SHP77 treated with DMSO at 0.1 percent for 48 hours (cell line): ENCODE measurements at regions not wholly inside any gene's neighbourhood (a gene's known extent, or its start where the extent isn't known, plus 50 kb on each side); places are given as distances from the start of the nearest gene placed in this dataset.

Experiments
- DNase-seq: peaks from one replicate; lab custom pipeline; 2025; lab: John Stamatoyannopoulos, UW

GRCh38 chr2:128380061-128380889, 61.6 kb upstream of the HS6ST1 start:
- no peak for DNase-seq

GRCh38 chr2:128380961-128381938, 62.6 kb upstream of the HS6ST1 start:
- DNase-seq = no peak

GRCh38 chr2:128384446-128384845, 65.8 kb upstream of the HS6ST1 start:
- no peak for DNase-seq

GRCh38 chr2:128384956-128385355, 66.3 kb upstream of the HS6ST1 start:
- no peak for DNase-seq

GRCh38 chr2:128385365-128385764, 66.7 kb upstream of the HS6ST1 start:
- no peak for DNase-seq

GRCh38 chr2:128386066-128386465, 67.4 kb upstream of the HS6ST1 start:
- DNase-seq = no peak

GRCh38 chr2:128388499-128388941, 69.9 kb upstream of the HS6ST1 start:
- no peak for DNase-seq

GRCh38 chr2:128389388-128390086, 70.9 kb upstream of the HS6ST1 start:
- no peak for DNase-seq

GRCh38 chr2:128390256-128390990, 71.8 kb upstream of the HS6ST1 start:
- no peak for DNase-seq

- no peak for DNase-seq
Measured at GRCh38 chr2:128390991-128391630, 72.4 kb upstream of the HS6ST1 start.

GRCh38 chr2:128391679-128392078, 73.0 kb upstream of the HS6ST1 start:
- DNase-seq = no peak

GRCh38 chr2:128392207-128392606, 73.5 kb upstream of the HS6ST1 start:
- DNase-seq = no peak

GRCh38 chr2:128394007-128394730, 75.5 kb upstream of the HS6ST1 start:
- no peak for DNase-seq

- no peak for DNase-seq
Measured at GRCh38 chr2:128395196-128395595, 76.5 kb upstream of the HS6ST1 start.

GRCh38 chr2:128395640-128396499, 77.2 kb upstream of the HS6ST1 start:
- no peak for DNase-seq

GRCh38 chr2:128396500-128396891, 77.8 kb upstream of the HS6ST1 start:
- no peak for DNase-seq

GRCh38 chr2:128396946-128397345, 78.3 kb upstream of the HS6ST1 start:
- no peak for DNase-seq

- no peak for DNase-seq
Measured at GRCh38 chr2:128399256-128399655, 80.6 kb upstream of the HS6ST1 start.

- no peak for DNase-seq
Measured at GRCh38 chr2:128399690-128400291, 81.1 kb upstream of the HS6ST1 start.
